ENCODE measurements at regions not wholly inside any gene's neighbourhood (a gene's known extent, or its start where the extent isn't known, plus 50 kb on each side); places are given as distances from the start of the nearest gene placed in this dataset.

- intact Hi-C loops (cut with micrococcal nuclease): no loop called here
- CTCF ChIA-PET: no interaction called here
- Histone ChIP-seq H3K4ac (ENCODE audit: low read depth, low read length) (no peak overlapping the region), H3K14ac (replicated peaks; ENCODE audit: low read depth, low read length) (no peak overlapping the region), H3K79me1 (ENCODE audit: low read depth in 1 of 2, low read length in 2 of 2) (no peaks in the 10 kb centered on the region), H3K4me2 (ENCODE audit: low read depth, low read length) (no peak overlapping the region), H2BK20ac (ENCODE audit: low read depth, low read length) (no peak overlapping the region), H2AFZ (replicated peaks; ENCODE audit: low read length, poor library complexity) (no peak overlapping the region), H3K27me3 (ENCODE audit: control insufficient read depth, insufficient read depth, low read length) (no peaks in the 10 kb centered on the region), H3K36me3 (ENCODE audit: control insufficient read depth, insufficient read depth, low read length) (no peaks in the 10 kb centered on the region), H3K9ac (ENCODE audit: low read depth, low read length) (no peak overlapping the region), H3K4me1 (ENCODE audit: control insufficient read depth, insufficient read depth, low read length) (no peaks in the 10 kb centered on the region), H4K20me1 (ENCODE audit: insufficient read depth, low read length) (no peaks in the 10 kb centered on the region), H3K4me3 (ENCODE audit: insufficient read depth, low read depth, low read length) (no peak overlapping the region), H4K5ac (ENCODE audit: low read depth, low read length) (no peak overlapping the region), H2AK9ac (replicated peaks; ENCODE audit: low read depth, low read length, poor library complexity) (no peak overlapping the region), H3K23ac (ENCODE audit: low read depth, low read length) (no peak overlapping the region), H3K9me1 (ENCODE audit: insufficient read depth, low read length) (no peaks in the 10 kb centered on the region), H3K18ac (ENCODE audit: low read depth, low read length) (no peak overlapping the region), H2AK5ac (ENCODE audit: low read depth, low read length) (no peak overlapping the region), H4K8ac (ENCODE audit: low read depth in 2 of 2, low read length in 2 of 2) (no peak overlapping the region), H2BK15ac (ENCODE audit: low read depth, low read length) (no peak overlapping the region), H3K56ac (ENCODE audit: extremely low read depth, insufficient read depth, low read length) (no peak overlapping the region), H3K9me3 (ENCODE audit: control insufficient read depth, insufficient read depth, low read length) (no peaks in the 10 kb centered on the region), H3K27ac (ENCODE audit: insufficient read depth, low read length) (no peak overlapping the region), H4K91ac (ENCODE audit: insufficient read depth, low read depth, low read length) (no peak overlapping the region), H2BK5ac (ENCODE audit: low read depth, low read length, poor library complexity, severe bottlenecking) (no peak overlapping the region), H2BK120ac (ENCODE audit: low read depth, low read length) (no peak overlapping the region)
- no peak for TF ChIP-seq MAZ (IDR thresholded peaks at IDR 0.05; ENCODE audit: borderline replicate concordance, low read depth, low read length)
- no peak for TF ChIP-seq SMC3 (IDR thresholded peaks at IDR 0.05; ENCODE audit: low read depth, low read length)
- TF ChIP-seq, protein P1, sequence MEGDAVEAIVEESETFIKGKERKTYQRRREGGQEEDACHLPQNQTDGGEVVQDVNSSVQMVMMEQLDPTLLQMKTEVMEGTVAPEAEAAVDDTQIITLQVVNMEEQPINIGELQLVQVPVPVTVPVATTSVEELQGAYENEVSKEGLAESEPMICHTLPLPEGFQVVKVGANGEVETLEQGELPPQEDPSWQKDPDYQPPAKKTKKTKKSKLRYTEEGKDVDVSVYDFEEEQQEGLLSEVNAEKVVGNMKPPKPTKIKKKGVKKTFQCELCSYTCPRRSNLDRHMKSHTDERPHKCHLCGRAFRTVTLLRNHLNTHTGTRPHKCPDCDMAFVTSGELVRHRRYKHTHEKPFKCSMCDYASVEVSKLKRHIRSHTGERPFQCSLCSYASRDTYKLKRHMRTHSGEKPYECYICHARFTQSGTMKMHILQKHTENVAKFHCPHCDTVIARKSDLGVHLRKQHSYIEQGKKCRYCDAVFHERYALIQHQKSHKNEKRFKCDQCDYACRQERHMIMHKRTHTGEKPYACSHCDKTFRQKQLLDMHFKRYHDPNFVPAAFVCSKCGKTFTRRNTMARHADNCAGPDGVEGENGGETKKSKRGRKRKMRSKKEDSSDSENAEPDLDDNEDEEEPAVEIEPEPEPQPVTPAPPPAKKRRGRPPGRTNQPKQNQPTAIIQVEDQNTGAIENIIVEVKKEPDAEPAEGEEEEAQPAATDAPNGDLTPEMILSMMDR (conservative IDR thresholded peaks at IDR 0.05; ENCODE audit: low read depth, low read length): no peak
- TF ChIP-seq CHD1 (IDR thresholded peaks at IDR 0.05; ENCODE audit: low read depth, low read length): no peak
- TF ChIP-seq MAFK (IDR thresholded peaks at IDR 0.05; ENCODE audit: low read depth, low read length): no peak
- no peak for TF ChIP-seq CEBPB (IDR thresholded peaks at IDR 0.05; ENCODE audit: low read depth, low read length)
- no peak for TF ChIP-seq MXI1 (IDR thresholded peaks at IDR 0.05; ENCODE audit: borderline replicate concordance, low read depth, low read length)
- TF ChIP-seq RAD21 (IDR thresholded peaks at IDR 0.05; ENCODE audit: low read length): no peak
- TF ChIP-seq, protein P2, sequence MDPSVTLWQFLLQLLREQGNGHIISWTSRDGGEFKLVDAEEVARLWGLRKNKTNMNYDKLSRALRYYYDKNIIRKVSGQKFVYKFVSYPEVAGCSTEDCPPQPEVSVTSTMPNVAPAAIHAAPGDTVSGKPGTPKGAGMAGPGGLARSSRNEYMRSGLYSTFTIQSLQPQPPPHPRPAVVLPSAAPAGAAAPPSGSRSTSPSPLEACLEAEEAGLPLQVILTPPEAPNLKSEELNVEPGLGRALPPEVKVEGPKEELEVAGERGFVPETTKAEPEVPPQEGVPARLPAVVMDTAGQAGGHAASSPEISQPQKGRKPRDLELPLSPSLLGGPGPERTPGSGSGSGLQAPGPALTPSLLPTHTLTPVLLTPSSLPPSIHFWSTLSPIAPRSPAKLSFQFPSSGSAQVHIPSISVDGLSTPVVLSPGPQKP (IDR thresholded peaks at IDR 0.05; ENCODE audit: borderline replicate concordance, low read depth, low read length): no peak
- BruUV-seq (replicated peaks): no TSS peak
- WGBS, 2 experiments (ENCODE audit: extremely low coverage in 2 of 2, insufficient read length in 1 of 2): no CpG with 5 or more reads among the region's 1 CpG
- ATAC-seq (ENCODE audit: low read depth) (no peak), DNase-seq (no peak)
- in situ Hi-C loops (cut with MboI; ENCODE audit: low sequenced_read_pairs): no loop called here
- dilution Hi-C loops (cut with HindIII; ENCODE audit: low sequenced_read_pairs, unreplicated experiment): no loop called here
- POLR2A ChIA-PET (ENCODE audit: unreplicated experiment): no interaction called here
Measured at GRCh38 chr12:63495974-63496373, 172.3 kb downstream of the DPY19L2 start.
